ENCODE measurements at regions not wholly inside any gene's neighbourhood (a gene's known extent, or its start where the extent isn't known, plus 50 kb on each side); places are given as distances from the start of the nearest gene placed in this dataset.

DNA sequence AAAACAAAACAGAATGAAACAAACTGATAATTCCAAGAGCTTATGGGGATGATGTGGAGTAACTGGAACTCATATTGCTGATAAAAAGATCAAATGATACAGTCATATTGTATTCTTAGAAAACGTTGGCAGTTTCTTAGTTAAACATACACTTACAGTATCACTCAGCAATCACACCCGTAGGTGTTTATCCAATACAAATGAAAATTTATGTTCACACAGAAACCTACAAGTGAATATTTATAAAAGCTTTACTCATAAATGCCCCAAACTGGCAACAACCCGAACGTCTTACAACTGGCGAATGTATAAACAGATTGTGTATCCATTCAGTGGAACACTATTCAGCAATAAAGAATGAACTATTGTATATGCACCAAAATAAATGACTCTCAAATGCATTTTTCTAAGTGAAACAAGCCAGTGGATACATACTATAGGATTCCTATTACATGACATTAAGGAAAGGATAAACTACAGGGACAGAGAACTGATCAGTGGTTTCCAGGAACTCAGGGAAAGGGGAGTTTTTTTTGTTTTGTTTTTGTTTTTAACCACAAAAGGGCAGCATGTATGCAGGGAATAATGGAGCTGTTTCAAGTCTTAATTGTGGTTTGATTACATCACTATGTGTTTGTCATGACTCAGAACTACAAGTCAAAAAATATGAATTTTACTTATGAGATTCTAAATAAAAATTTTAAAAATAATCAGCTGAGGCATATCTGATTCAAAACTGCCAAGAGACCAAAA lies 71.8 kb upstream of the NDUFB4 start:
- no peak overlapping the region for H3K4me3 ChIP-seq
- H3K27ac ChIP-seq = no peak overlapping the region
- intact Hi-C loops (cut with DNase I) = no loop called here
- H3K9me3 ChIP-seq = no peaks in the 10 kb centered on the region
- no peak for DNase-seq (ENCODE audit: extremely low spot score in 2 of 2)
- no peaks in the 10 kb centered on the region for H3K36me3 ChIP-seq
- TF ChIP-seq POLR2AphosphoS5 (IDR thresholded peaks at IDR 0.05; ENCODE audit: insufficient read depth in 1 of 2, low read depth in 1 of 2) = no peak
- TF ChIP-seq, protein P1, sequence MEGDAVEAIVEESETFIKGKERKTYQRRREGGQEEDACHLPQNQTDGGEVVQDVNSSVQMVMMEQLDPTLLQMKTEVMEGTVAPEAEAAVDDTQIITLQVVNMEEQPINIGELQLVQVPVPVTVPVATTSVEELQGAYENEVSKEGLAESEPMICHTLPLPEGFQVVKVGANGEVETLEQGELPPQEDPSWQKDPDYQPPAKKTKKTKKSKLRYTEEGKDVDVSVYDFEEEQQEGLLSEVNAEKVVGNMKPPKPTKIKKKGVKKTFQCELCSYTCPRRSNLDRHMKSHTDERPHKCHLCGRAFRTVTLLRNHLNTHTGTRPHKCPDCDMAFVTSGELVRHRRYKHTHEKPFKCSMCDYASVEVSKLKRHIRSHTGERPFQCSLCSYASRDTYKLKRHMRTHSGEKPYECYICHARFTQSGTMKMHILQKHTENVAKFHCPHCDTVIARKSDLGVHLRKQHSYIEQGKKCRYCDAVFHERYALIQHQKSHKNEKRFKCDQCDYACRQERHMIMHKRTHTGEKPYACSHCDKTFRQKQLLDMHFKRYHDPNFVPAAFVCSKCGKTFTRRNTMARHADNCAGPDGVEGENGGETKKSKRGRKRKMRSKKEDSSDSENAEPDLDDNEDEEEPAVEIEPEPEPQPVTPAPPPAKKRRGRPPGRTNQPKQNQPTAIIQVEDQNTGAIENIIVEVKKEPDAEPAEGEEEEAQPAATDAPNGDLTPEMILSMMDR (IDR thresholded peaks at IDR 0.05) = no peak
- no peak for TF ChIP-seq POLR2A (IDR thresholded peaks at IDR 0.05)
- H3K27me3 ChIP-seq = no peaks in the 10 kb centered on the region
- H3K4me1 ChIP-seq = no peaks in the 10 kb centered on the region

GRCh38 chr3:120516136-120516535 lies 65.3 kb upstream of the FSTL1 start:
- Histone ChIP-seq H3K9me3 (no peaks in the 10 kb centered on the region), H3K27ac (no peak overlapping the region), H3K4me3 (no peak overlapping the region), H3K4me1 (no peaks in the 10 kb centered on the region), H3K36me3 (no peaks in the 10 kb centered on the region), H3K27me3 (no peaks in the 10 kb centered on the region)
- intact Hi-C loops (cut with DNase I) = no loop called here
- no peak for DNase-seq (ENCODE audit: extremely low spot score in 2 of 2)
- TF ChIP-seq POLR2AphosphoS5 (IDR thresholded peaks at IDR 0.05; ENCODE audit: insufficient read depth in 1 of 2, low read depth in 1 of 2) = no peak
- TF ChIP-seq, protein P1 (IDR thresholded peaks at IDR 0.05) = no peak
- no peak for TF ChIP-seq POLR2A (IDR thresholded peaks at IDR 0.05)

GRCh38 chr3:120512655-120513054 lies 61.9 kb upstream of the FSTL1 start:
- intact Hi-C loops (cut with DNase I) = no loop called here
- no peak overlapping the region for H3K27ac ChIP-seq
- DNase-seq (ENCODE audit: extremely low spot score in 2 of 2) = no peak

DNA sequence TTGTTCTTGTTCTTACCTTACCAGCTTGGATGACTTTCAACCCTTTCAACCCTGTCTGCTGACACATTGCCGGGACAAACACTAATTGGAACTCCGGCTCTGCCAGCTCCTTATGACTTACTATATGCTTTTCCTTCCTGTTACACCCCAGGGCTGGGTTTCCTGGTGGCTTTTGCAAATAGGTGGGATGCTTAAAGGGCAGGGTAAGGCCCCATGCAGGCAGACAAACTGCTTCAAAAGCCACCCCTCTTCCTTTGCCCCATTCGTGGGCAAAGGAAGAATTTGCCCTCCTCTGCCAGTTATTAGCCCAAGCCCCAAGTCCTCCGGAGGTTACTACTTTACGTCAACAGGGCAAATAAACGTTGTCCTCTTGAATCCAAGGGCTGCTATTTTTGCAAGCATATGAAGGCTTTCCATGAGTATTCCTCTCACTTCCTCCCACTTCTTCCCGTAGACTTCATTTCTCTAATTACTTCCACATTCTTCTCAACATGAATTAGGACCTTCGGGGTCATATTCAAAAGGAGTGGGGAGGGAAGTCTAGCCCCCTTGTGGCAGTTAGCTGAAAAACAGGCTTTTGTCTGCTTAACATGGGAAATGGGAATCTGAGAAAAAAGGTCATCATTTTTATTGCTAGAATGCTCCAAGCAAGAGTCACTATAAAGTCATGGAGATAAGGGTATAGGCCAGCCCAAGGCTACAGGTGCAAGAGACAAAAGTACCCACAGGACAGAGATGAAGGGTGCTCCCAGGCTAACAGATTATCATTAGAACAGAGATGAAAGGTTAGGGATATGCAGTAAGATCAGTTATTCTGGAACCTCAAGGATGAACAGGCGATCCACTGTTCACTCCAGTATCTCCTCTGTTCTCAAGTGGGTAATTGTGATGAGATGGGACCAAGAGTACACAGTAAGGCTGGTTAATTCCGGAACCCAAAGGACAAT lies 56.3 kb upstream of the FSTL1 start:
- DNase-seq (ENCODE audit: extremely low spot score in 2 of 2) = no peak
- no peaks in the 10 kb centered on the region for H3K9me3 ChIP-seq
- TF ChIP-seq, protein P1 (IDR thresholded peaks at IDR 0.05) = peak in 2 of 3 experiments; percentile 27 to 66
- no peak for TF ChIP-seq POLR2AphosphoS5 (IDR thresholded peaks at IDR 0.05; ENCODE audit: insufficient read depth in 1 of 2, low read depth in 1 of 2)
- TF ChIP-seq POLR2A (IDR thresholded peaks at IDR 0.05) = no peak
- no peak overlapping the region for H3K27ac ChIP-seq
- H3K36me3 ChIP-seq = no peaks in the 10 kb centered on the region
- intact Hi-C loops (cut with DNase I) = no loop called here
- H3K4me1 ChIP-seq = peaks cover 10% of the 10 kb centered on the region
- no peaks in the 10 kb centered on the region for H3K27me3 ChIP-seq
- no peak overlapping the region for H3K4me3 ChIP-seq

More at GRCh38 chr3:120512655-120513054, 61.9 kb upstream of the FSTL1 start:
- no peaks in the 10 kb centered on the region for H3K27me3 ChIP-seq
- no peaks in the 10 kb centered on the region for H3K4me1 ChIP-seq
- H3K36me3 ChIP-seq = no peaks in the 10 kb centered on the region
- H3K9me3 ChIP-seq = no peaks in the 10 kb centered on the region
- TF ChIP-seq POLR2A (IDR thresholded peaks at IDR 0.05) (no peak), POLR2AphosphoS5 (IDR thresholded peaks at IDR 0.05; ENCODE audit: insufficient read depth in 1 of 2, low read depth in 1 of 2) (no peak)
- TF ChIP-seq, protein P1 (IDR thresholded peaks at IDR 0.05) = no peak
- H3K4me3 ChIP-seq = no peak overlapping the region

Data from vagina (tissue), 2 donors.